ENCODE measurements at regions not wholly inside any gene's neighbourhood (a gene's known extent, or its start where the extent isn't known, plus 50 kb on each side); places are given as distances from the start of the nearest gene placed in this dataset.
A peak's percentile ranks its signal among the peaks of the same experiment; 100 is the strongest.

DNA sequence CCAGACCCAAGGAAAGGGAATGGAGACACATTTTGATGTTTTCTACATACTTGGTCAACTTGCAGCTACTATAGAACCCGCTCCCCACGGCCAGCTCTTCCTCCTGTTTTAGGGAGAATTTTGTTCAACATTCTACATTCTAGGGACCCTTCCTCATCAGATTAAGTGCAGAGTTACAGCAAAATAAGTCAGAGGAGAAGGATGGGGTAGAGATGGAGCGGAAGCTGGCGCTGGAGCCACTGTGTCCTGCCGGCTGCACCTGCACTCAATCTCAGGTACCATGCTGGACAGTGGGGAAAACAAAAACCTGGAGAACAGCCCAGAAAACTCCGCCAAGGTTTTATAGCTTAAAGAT, 79.4 kb upstream of the EN2 start:
- no peak for DNase-seq (ENCODE audit: low read depth in 2 of 2)
- TF ChIP-seq, protein P1, sequence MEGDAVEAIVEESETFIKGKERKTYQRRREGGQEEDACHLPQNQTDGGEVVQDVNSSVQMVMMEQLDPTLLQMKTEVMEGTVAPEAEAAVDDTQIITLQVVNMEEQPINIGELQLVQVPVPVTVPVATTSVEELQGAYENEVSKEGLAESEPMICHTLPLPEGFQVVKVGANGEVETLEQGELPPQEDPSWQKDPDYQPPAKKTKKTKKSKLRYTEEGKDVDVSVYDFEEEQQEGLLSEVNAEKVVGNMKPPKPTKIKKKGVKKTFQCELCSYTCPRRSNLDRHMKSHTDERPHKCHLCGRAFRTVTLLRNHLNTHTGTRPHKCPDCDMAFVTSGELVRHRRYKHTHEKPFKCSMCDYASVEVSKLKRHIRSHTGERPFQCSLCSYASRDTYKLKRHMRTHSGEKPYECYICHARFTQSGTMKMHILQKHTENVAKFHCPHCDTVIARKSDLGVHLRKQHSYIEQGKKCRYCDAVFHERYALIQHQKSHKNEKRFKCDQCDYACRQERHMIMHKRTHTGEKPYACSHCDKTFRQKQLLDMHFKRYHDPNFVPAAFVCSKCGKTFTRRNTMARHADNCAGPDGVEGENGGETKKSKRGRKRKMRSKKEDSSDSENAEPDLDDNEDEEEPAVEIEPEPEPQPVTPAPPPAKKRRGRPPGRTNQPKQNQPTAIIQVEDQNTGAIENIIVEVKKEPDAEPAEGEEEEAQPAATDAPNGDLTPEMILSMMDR (IDR thresholded peaks at IDR 0.05; ENCODE audit: low read depth, low read length) = no peak

DNA sequence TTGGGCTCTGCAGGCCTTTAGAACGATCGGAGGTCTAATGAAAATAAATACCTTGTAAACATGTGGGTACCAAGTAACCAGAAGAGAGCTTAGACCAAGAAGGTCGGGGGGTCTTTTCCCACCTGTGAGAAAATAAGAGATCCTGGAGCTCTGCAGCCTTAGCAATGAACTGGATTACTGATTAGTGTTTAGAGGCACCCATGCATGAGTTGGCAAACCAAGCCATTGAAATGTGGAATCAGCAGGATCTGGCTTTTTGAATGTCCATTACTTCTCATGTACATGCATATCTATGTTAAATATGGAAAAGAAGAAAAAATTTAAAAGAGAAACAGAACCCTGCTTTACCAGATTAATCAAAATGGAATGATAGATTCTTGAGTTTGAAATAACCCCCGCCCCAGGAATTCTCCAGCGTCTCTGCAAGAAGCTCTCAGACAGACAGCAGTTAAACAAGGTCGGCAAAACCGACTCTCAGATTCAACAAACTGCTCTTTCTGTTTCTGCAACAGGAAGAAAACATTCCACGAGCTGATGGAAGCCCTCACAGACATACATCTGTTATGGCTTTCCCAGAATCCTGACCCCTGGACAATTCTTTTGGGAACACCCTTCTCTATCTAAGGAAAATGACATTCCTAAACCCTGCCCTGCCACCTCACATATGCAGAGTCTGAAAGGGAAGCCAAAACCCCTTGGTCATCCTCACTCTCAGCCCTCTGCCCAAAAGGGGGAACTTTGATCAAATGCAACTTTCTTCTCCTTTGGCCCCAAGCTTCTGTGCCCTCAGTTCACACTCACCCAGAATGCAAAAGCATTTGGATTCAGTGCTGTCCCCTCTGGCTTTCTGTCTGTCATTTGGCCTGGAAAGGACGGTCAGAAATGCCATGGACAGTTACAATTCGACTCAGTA, 78.7 kb upstream of the EN2 start:
- DNase-seq (ENCODE audit: low read depth in 2 of 2) = no peak
- TF ChIP-seq, protein P1 (IDR thresholded peaks at IDR 0.05; ENCODE audit: low read depth, low read length) = no peak
- no peak overlapping the region for H3K4me3 ChIP-seq (replicated peaks in 1 of 2; ENCODE audit: low read depth in 2 of 2, low read length in 2 of 2)

More for the DNA sequence above, 79.4 kb upstream of the EN2 start:
- H3K4me3 ChIP-seq (replicated peaks in 1 of 2; ENCODE audit: low read depth in 2 of 2, low read length in 2 of 2) = no peak overlapping the region

- DNase-seq (ENCODE audit: low read depth in 2 of 2) = peak; percentile 71 to 73
- H3K4me3 ChIP-seq (replicated peaks in 1 of 2; ENCODE audit: low read depth in 2 of 2, low read length in 2 of 2) = no peak overlapping the region
- TF ChIP-seq, protein P1 (IDR thresholded peaks at IDR 0.05; ENCODE audit: low read depth, low read length) = peak; percentile 93
These were observed 77.6 kb upstream of the EN2 start for GRCh38 chr7:155380221-155380861.

GRCh38 chr7:155380976-155381851, 76.7 kb upstream of the EN2 start:
- TF ChIP-seq, protein P1 (IDR thresholded peaks at IDR 0.05; ENCODE audit: low read depth, low read length) = no peak
- DNase-seq (ENCODE audit: low read depth in 2 of 2) = no peak
- H3K4me3 ChIP-seq (replicated peaks in 1 of 2; ENCODE audit: low read depth in 2 of 2, low read length in 2 of 2) = no peak overlapping the region

DNA sequence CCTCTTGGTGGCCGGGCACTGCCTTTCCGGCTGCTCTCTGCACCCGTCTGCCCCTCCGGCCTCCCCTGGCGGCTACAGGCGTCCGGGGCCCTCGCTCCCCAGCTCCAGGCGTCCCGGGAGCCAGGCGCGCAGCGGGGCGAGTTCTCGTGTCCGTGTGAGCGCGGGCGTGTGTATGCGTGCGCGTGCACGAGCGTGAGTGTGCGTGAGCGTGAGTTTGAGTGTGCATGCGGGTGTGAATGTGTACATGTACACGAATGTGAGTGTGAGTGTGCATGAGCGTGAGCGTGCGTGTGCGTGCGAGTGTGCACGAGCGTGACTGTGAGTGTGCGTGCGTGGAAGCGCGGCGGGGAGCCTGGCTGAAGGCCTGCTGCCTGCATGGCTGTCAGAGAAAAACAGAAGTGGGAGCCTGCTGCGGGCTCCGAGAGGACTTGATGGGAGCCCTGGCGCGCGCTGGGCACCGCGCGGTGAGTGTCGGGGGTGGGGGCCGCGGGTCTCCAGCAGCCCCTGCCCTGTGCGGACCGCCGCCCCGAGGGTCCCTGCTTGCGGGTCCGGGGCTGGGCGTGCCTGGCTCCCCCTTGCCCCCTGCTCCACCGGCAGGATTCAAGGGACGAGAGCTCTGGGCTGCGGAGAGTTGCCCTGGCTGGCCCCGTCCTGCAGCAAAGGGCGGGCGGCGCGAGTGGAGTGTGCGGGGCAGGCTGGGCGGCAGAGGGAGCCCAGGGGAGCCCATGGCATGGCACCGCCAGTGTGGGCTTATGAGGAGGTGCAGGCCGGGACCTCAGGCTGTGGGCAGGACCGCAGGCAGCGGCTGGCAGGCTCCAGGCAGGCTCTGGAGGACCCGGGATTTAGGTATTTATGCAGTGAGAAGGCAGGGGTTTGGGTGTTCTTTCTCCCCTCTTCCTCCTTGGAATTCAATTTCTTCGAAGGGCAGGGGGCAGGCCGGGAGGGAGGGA, 75.8 kb upstream of the EN2 start:
- no peak for DNase-seq (ENCODE audit: low read depth in 2 of 2)
- TF ChIP-seq, protein P1 (IDR thresholded peaks at IDR 0.05; ENCODE audit: low read depth, low read length) = no peak
- H3K4me3 ChIP-seq (replicated peaks in 1 of 2; ENCODE audit: low read depth in 2 of 2, low read length in 2 of 2) = no peak overlapping the region

DNA sequence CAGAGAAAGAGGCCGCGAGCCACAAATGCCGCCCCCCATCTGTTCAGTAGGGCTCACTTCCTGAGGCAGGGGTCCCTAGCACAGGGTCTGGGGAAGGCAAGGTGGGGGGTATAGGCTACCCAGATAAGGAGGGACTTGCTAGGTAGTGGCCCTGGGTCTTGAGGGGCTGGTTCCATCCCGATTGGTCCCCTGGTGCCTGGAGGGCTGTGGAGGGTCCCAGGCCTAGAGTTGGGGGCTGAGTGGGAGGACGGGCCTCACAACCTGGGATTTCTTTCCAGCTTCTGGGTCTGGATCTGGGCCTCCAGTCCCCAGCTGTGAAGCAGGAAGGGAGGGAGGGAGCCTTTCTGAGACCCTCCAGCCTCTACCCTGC, 75.1 kb upstream of the EN2 start:
- H3K4me3 ChIP-seq (replicated peaks in 1 of 2; ENCODE audit: low read depth in 2 of 2, low read length in 2 of 2) = no peak overlapping the region
- TF ChIP-seq, protein P1 (IDR thresholded peaks at IDR 0.05; ENCODE audit: low read depth, low read length) = no peak
- no peak for DNase-seq (ENCODE audit: low read depth in 2 of 2)

Measured in cardiac fibroblast (primary cell).